ENCODE measurements at regions not wholly inside any gene's neighbourhood (a gene's known extent, or its start where the extent isn't known, plus 50 kb on each side); places are given as distances from the start of the nearest gene placed in this dataset.

DNA sequence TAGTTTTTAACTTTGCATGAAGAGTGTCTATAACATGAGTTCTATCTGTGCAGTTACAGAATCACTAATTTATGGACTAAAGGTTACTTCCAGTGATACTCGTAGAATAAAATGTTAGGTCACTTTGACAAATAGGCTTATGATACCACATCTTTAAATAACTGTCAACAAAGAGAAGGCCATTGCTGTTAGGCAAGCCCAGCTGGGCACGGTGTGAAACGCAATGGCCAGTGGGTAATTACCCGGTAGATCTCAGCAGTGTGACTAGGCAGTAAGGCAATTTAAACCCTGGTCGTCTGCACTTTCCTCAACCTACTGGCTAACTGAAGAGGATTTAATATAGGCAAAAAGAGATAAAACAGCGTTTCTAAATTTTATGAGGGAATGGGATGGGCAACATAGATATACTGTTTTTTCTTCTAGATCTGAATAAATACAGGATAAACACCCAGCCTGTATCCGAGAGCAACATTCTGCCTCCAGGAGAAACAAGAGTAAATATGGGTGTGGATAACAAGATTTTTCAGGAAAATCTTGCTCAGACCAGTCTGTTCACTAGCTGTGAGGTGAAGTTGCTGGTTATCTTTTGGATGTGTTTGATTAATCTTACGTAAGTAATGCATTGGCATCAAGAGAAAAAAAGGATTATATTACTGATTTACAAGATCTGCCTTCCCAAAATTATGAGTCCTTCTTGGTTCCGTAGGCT lies 631.3 kb downstream of the EFNB2 start:
- no peak overlapping the region for H3K27ac Mint-ChIP-seq (ENCODE audit: unreplicated experiment)
- H3K9me3 Mint-ChIP-seq (ENCODE audit: low read depth): peaks cover under 1% of the 10 kb centered on the region
- DNase-seq (ENCODE audit: low spot score): no peak
- H3K36me3 Mint-ChIP-seq (ENCODE audit: low read depth): no peaks in the 10 kb centered on the region
- peaks cover 3% of the 10 kb centered on the region for H3K4me1 Mint-ChIP-seq (ENCODE audit: low read depth)
- no peaks in the 10 kb centered on the region for H3K27me3 Mint-ChIP-seq (ENCODE audit: low read depth)
- no peak overlapping the region for H3K4me3 Mint-ChIP-seq (ENCODE audit: unreplicated experiment)
- TF ChIP-seq CTCF (IDR thresholded peaks at IDR 0.05): no peak

DNA sequence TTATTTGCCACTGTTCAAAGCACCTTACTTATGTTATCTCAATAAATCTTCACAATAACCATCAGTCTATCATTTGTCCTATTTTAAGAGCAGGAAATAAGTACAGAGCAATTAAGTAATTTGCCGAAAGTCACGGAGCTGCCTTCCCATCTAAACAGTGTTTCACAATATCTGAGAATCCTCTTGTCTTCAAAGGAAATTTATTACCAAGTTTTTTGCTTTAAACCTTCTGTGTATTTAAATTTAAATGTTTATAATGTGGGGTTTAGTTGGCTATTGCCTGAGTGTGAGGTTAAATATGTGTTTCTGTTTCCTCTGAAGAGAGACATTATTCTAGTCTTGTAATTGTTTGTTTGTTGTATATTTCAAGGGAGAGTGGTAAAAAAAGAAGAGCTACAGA lies 633.1 kb downstream of the EFNB2 start:
- no peak for TF ChIP-seq CTCF (IDR thresholded peaks at IDR 0.05)
- no peak overlapping the region for H3K27ac Mint-ChIP-seq (ENCODE audit: unreplicated experiment)
- no peaks in the 10 kb centered on the region for H3K4me1 Mint-ChIP-seq (ENCODE audit: low read depth)
- H3K4me3 Mint-ChIP-seq (ENCODE audit: unreplicated experiment): no peak overlapping the region
- H3K9me3 Mint-ChIP-seq (ENCODE audit: low read depth): peaks cover 5% of the 10 kb centered on the region
- no peaks in the 10 kb centered on the region for H3K27me3 Mint-ChIP-seq (ENCODE audit: low read depth)
- H3K36me3 Mint-ChIP-seq (ENCODE audit: low read depth): no peaks in the 10 kb centered on the region
- DNase-seq (ENCODE audit: low spot score): no peak

GRCh38 chr13:105897575-105897974 lies 637.9 kb downstream of the EFNB2 start:
- H3K27me3 Mint-ChIP-seq (ENCODE audit: low read depth): no peaks in the 10 kb centered on the region
- TF ChIP-seq CTCF (IDR thresholded peaks at IDR 0.05): no peak
- H3K4me1 Mint-ChIP-seq (ENCODE audit: low read depth): peaks cover 4% of the 10 kb centered on the region
- no peak for DNase-seq (ENCODE audit: low spot score)
- H3K27ac Mint-ChIP-seq (ENCODE audit: unreplicated experiment): no peak overlapping the region
- no peak overlapping the region for H3K4me3 Mint-ChIP-seq (ENCODE audit: unreplicated experiment)
- no peaks in the 10 kb centered on the region for H3K36me3 Mint-ChIP-seq (ENCODE audit: low read depth)
- peaks cover 5% of the 10 kb centered on the region for H3K9me3 Mint-ChIP-seq (ENCODE audit: low read depth)

DNA sequence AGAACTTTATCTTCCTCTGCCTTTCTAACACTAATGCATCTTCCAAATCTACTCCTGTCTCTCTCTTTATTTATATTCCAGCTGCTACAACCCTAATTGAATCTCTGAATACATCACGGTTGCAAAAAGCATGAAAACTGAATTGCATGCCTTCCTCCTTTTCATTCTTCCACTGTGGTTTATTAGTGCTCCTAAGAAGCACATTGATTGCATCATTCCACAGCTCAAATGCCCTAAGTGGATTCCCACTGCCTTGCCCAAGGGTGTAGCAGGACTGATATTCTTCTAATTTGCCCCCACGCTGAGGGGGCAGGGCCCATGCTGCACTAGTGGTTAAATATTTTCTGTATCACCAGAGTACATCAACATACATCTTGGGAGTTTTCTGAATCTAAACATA lies 640.8 kb downstream of the EFNB2 start:
- TF ChIP-seq CTCF (IDR thresholded peaks at IDR 0.05): no peak
- Mint-ChIP-seq H3K27me3 (ENCODE audit: low read depth) (no peaks in the 10 kb centered on the region), H3K4me1 (ENCODE audit: low read depth) (peaks cover 4% of the 10 kb centered on the region), H3K27ac (ENCODE audit: unreplicated experiment) (no peak overlapping the region), H3K4me3 (ENCODE audit: unreplicated experiment) (no peak overlapping the region), H3K36me3 (ENCODE audit: low read depth) (no peaks in the 10 kb centered on the region), H3K9me3 (ENCODE audit: low read depth) (peaks cover 5% of the 10 kb centered on the region)
- DNase-seq (ENCODE audit: low spot score): no peak

GRCh38 chr13:105890509-105890908 lies 645.0 kb downstream of the EFNB2 start:
- Mint-ChIP-seq H3K27ac (ENCODE audit: unreplicated experiment) (no peak overlapping the region), H3K9me3 (ENCODE audit: low read depth) (peaks cover 8% of the 10 kb centered on the region)

More at GRCh38 chr13:105890509-105890908, 645.0 kb downstream of the EFNB2 start:
- Mint-ChIP-seq H3K36me3 (ENCODE audit: low read depth) (peaks cover 9% of the 10 kb centered on the region), H3K4me3 (ENCODE audit: unreplicated experiment) (no peak overlapping the region), H3K27me3 (ENCODE audit: low read depth) (no peaks in the 10 kb centered on the region), H3K4me1 (ENCODE audit: low read depth) (peaks cover 4% of the 10 kb centered on the region)
- no peak for DNase-seq (ENCODE audit: low spot score)
- no peak for TF ChIP-seq CTCF (IDR thresholded peaks at IDR 0.05)

Measured in chondrocyte (in vitro differentiated cells).